Sigmoid colon (tissue), 4 donors: ENCODE measurements at regions not wholly inside any gene's neighbourhood (a gene's known extent, or its start where the extent isn't known, plus 50 kb on each side); places are given as distances from the start of the nearest gene placed in this dataset.

Experiments
- EP300 ChIP-seq, 4 donors: sonication (generic); formaldehyde crosslinking; IDR thresholded peaks; one replicate each; pipeline ENCODE4 v1.6.1; 2017; ENCODE audit warnings: antibody characterized with exemption in 4 of 4
- POLR2A ChIP-seq, 2 donors: fragments of 450-650 bp; IDR thresholded peaks; one replicate each; pipeline ENCODE4 v1.6.1; 2016; ENCODE audit warnings: antibody characterized with exemption in 2 of 2, mild to moderate bottlenecking in 2 of 2, moderate library complexity in 2 of 2
- POLR2AphosphoS5 ChIP-seq, 4 donors: sonication (generic); formaldehyde crosslinking; IDR thresholded peaks; one replicate each; pipeline ENCODE4 v1.6.1; 2017; ENCODE audit warnings: antibody characterized with exemption in 4 of 4
- TF ChIP-seq, protein P1 (sequence below), 4 experiments: fragments of 450-650 bp in 3 of 4; fragments of 200-600 bp in 1 of 4; IDR thresholded peaks; one replicate each; pipeline ENCODE4 v1.5.1; 2016 to 2019; ENCODE audit warnings: antibody characterized with exemption in 4 of 4, mild to moderate bottlenecking in 3 of 4, moderate library complexity in 2 of 4

DNA sequence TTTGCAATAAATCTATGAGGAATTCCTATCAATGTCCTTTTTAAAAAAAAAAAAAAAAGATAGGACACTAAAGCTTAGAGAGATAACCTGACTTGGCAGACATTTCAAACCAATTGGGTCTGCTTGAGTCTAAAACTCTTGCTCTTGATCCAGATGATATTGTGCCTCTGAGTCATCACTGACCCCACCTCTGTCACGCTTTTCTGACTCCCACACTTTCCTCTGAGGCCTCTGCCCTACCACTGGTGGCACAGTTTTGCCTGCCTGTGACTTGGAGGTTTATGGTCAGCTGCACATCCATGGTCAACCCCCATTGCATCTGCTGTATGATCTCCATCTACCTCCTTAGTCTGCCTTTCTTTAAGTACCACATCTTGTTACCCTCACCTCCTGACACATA, 328.7 kb downstream of the SPRY2 start:
- TF ChIP-seq, protein P1, sequence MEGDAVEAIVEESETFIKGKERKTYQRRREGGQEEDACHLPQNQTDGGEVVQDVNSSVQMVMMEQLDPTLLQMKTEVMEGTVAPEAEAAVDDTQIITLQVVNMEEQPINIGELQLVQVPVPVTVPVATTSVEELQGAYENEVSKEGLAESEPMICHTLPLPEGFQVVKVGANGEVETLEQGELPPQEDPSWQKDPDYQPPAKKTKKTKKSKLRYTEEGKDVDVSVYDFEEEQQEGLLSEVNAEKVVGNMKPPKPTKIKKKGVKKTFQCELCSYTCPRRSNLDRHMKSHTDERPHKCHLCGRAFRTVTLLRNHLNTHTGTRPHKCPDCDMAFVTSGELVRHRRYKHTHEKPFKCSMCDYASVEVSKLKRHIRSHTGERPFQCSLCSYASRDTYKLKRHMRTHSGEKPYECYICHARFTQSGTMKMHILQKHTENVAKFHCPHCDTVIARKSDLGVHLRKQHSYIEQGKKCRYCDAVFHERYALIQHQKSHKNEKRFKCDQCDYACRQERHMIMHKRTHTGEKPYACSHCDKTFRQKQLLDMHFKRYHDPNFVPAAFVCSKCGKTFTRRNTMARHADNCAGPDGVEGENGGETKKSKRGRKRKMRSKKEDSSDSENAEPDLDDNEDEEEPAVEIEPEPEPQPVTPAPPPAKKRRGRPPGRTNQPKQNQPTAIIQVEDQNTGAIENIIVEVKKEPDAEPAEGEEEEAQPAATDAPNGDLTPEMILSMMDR (IDR thresholded peaks at IDR 0.05): no peak
- TF ChIP-seq POLR2A (IDR thresholded peaks at IDR 0.05) (no peak), POLR2AphosphoS5 (IDR thresholded peaks at IDR 0.05) (no peak), EP300 (IDR thresholded peaks at IDR 0.05) (no peak)
